GM18909 (cell line): ENCODE measurements at regions not wholly inside any gene's neighbourhood (a gene's known extent, or its start where the extent isn't known, plus 50 kb on each side); places are given as distances from the start of the nearest gene placed in this dataset.

ENCODE experiments used
- ATAC-seq: cut with Tn5 transposase; IDR thresholded peaks from one replicate; pipeline ENCODE4 v1.9.1; 2021; ENCODE audit warnings: mild to moderate bottlenecking; ENCODE audit not compliant: unreplicated experiment, poor library complexity

DNA sequence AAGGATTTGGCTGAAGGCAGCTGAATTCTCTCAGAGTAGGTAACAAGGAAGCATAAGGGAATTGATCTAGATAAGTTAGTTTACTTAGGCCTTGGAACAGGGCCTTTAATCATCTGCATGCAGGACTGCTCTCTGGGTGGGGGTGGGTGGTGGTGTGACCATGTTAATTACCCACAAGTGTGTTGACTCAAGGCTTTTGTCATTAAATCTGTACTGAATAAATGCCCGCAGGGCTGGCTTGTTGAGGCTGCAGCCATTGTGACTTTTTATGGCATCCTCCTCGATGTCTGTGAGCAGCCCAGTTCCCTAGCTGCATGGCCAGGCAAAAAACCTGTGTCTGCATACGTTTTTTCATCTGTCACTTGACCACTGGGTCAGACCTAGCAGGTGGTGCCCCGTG, 63.5 kb upstream of the ASCC3 start:
- ATAC-seq, result no peak

DNA sequence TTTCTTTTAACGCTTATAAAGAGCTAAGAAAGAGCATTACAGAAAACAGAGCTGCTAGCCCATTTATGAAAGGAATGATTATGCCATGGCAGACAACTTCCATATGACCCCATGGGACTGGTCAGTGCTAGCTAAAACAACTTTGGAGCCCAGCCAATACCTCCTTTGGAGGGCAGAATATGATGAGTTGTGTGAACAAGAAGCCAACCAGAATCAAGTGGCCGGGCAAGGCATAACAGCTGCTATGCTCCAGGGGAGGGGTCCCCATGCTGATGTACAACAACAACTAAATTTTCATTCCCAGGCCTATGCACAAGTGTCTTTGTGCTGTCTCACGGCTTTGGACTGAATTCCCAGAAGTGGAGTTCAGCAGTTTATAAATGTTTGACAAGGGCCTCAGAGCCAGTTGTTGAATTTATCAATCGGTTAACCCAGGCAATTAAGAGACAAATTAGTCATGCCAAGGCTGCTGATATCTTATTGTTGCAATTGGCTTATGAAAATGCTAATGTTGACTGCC, 65.0 kb upstream of the ASCC3 start:
- no peak for ATAC-seq

DNA sequence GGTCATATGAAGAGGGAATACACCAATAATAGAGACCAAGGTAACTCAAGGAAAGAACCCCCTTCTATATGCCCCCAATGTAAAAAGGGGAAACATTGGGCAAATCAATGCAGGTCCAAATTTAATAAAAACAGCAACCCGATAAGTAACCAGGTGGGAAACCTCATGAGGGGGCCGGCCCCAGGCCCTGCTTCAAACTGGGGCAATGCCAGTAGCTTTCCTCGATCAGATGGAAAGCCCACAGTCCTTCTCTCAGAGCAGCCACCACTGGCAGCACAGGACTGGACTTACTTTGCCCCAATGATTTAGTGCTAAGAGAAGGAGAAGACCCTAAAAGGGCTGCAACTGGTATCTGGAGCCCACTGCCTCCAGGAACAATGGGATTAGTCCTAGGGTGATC, 65.6 kb upstream of the ASCC3 start:
- no peak for ATAC-seq

DNA sequence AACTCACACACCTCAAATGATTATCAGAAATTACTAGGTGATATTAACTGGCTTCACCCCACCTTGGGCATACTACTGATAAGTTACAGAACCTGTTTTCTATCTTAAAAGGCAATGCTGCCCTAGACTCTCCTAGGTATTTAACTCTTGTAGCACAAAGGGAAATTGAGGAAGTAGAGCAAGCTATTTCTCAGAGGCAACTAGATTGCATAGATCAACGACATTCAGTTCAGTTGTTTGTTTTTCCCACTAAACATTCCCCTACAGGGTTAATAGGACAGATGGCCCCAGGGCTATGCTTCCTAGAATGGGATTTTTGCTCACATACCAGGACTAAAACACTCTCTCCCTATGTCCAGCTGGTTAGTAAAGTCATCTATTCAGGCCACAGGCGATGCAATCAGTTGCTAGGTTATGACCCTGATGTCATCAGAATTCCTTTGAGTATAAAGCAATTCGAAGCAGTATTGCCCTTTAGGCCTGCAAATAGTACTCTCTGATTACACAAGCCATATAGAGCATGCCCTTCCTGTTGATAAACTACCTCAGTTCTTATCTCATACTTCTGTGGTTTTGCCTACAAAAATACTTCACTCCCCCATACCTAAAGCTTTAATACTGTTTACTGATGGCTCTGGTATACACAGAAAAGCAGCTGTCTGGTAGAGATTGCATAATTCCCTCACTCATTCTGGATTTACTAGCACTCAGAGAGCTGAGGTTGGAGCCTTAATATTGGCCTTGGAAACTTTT, 67.4 kb upstream of the ASCC3 start:
- no peak for ATAC-seq

DNA sequence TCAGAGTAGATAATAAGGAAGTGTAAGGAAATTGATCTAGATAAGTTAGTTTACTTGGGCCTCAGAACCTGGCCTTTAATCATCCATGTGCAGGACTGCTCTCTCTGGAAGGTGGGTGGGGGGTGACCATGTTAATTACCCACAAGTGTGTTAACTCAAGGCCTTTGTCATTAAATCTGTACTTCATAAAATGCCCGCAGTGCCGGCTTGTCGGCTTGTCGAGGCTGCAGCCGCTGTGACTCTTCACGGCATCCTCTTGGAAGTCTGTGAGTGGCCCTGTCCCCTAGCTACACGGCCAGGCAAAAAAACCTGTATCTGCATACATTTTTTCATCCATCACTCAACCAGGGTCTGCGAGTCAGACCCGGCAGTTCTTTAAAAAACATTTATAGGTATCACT, 70.9 kb upstream of the ASCC3 start:
- ATAC-seq, result no peak

DNA sequence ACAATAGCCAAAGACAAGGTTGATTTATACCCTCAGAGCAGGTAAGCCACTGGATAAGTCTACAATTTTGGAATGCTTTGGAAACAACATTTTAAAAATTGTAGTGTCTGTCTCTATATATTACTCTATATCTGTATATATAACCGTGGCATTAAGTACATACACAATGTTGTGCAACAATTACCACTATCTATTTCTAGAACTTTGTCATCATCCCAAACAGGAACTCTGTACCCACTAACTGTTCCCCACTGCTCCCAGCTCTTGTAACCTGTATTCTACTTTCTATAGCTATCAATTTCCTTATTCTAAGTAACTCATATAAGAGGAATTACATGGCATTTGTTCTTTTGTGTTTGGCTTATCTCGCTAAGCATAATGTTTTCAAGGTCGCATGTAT, 78.2 kb upstream of the ASCC3 start:
- no peak for ATAC-seq

DNA sequence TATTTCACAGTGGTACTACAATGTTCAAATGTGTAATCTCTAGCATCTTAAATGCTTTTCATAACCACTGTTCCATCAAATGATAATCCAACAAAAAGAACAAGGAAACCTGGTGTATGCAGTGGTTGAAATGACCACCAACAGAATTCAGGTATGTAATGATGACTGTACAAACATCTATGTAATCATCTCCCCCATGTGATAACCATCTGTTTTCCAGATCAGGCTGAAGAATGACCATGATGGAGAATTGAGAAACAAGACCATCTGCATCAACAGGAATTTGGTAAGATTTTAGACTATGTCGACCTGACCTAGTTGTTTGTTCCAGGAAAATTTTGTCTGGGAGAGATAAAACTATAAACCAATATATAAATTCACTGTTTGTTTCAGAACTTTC, 81.3 kb upstream of the ASCC3 start:
- no peak for ATAC-seq

DNA sequence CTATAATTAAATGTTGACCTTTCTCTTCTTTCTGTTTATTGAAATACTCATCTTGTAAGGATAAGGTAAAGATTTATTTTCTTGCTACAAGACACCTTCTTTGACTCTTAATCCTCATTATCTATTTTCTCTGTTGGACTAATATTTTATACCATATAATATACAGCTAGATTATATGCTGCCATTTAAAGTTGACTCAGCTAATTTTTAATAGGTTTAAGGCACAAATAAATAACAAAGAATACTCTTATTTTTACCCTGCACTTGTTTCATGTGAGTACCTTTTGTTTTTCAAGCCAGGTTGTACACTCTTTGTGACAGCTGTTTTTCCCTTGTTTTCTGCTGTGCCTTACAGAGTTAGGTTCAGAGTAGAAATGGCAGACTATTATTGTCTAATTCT, 83.9 kb upstream of the ASCC3 start:
- no peak for ATAC-seq

DNA sequence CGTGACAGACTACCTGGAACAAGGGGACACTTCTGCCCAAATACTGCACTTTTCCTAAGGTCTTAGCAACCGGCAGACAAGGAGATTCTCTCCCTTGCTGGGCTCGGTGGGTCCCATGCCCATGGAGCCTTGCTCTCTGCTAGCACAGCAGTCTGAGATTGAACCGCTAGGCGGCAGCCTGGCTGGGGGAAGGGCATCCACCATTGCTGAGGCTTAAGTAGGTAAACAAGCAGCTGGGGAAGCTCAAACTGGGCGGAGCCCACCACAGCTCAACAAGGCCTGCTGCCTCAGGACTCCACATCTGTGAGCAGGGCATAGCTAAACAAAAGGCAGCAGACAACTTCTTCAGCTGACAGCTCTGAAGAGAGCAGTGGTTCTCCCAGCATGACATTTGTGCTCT, 87.8 kb upstream of the ASCC3 start:
- ATAC-seq, result no peak

DNA sequence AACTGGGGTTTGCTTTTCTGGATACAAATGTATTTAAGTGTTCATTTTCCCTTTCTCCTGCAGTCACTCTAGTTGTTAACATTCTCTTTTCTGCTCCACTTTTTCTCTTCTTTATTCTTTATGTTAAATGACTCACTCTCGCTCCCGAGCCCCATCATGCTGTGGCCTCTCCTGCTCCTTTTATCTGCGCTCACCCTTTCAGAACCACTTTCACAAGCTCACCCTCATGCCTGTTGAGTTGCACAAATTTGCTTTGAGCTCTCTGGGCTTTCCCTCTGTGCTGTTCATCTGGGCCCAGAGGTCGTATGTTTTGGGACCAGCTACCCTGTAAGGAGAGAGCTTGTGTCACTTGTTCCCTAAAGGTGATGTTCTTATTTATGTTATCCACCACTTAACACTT, 98.1 kb upstream of the ASCC3 start:
- ATAC-seq, result no peak

DNA sequence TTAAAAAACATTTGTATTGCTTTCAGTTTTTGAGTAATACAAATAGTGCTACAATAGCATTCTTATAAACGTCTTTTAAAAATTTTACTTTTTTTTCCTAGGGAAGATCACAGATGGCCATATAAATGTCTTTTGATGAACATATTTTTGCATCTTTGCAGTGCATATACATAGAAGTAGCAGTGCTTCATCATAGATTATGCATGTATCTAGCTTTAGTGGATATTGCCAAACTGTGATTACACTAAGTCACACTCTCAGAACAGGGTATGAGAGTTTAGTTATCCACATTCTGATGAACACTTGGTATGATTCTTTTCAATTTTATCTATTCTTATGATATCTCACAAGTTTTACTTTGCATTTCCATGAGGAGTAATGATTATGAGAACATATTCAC, 99.8 kb upstream of the ASCC3 start:
- ATAC-seq, result no peak

DNA sequence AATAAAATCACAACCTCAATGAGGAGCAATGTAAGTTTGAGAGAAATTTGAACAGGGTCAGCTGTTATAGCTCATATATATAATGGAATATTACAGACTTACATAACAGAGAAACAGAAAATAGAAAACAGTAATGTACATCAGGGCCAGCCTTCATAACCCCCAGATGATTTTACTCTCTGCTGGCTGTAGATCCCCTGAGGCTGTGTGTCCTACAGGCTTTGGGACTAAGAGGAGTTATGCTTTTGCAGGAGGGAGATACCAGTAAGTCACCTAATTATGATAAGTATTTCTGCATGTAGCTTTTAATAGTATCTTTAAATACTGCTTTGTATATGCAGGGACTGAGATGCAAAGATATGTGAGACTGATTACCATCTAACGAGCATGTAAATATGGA, 105.8 kb upstream of the ASCC3 start:
- ATAC-seq, result no peak

DNA sequence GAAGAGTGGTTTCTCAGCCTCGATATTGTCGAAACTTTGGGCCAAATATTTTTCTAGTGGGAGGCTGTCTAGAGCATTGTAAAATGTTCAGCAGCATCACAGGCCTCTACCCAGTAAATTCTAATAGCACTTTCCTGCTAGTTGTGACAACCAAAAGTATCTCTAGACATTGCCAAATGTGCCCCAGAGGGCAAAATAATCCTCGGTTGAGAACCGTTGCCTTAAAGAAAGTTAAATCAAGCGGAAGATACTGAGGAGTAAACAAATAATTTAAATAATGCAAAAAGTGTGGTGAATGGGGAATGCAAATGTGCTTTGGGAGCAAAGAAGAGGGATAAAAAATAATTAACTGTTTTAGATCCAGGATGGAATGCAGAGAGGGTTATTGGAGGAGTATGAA, 106.4 kb upstream of the ASCC3 start:
- no peak for ATAC-seq

DNA sequence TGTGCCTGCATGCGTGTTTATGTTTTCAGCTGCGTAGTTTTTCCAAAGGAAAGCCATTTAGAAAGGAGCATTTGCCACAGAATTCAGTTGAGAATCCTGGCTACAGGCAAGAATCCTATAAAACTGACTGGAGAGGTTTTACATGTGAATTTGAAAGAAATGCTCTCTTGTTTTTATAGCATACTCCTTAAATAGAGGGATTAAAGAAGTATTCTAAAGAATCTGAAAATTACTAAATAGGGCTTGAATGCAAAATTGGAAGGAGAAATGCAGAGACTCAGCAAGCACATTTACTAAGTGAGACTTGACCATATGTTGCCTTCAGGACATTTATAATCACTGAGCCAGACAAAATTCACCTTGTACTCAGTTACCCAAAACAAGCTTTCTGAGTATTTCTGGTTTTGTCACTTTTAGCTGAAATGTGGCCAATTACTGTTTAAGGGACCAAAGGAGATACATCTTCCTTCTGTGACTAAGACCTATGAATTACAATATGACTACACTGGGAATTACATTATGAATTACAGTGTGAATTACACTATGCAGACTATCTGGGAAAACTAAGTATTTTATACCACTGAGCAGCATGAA, 107.4 kb upstream of the ASCC3 start:
- ATAC-seq, result no peak

DNA sequence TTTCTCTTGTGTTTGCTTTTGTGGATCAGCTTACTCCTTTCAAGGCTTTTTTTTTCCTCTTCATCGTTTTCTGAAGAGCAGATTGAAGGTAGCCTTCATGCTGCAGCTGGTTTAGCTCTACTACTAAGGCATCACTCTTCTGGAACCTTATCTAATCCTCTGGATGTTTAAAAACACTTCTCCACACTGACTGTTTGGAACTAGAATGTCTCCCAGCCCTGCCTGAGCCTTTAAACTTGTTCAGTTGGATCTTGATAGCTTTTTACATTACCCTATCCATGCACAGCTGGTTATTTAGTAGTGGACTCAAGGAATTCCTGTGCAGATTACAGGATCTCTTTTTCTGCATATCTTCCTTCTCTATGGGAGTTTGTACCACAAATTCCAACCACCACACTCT, 108.9 kb upstream of the ASCC3 start:
- no peak for ATAC-seq

DNA sequence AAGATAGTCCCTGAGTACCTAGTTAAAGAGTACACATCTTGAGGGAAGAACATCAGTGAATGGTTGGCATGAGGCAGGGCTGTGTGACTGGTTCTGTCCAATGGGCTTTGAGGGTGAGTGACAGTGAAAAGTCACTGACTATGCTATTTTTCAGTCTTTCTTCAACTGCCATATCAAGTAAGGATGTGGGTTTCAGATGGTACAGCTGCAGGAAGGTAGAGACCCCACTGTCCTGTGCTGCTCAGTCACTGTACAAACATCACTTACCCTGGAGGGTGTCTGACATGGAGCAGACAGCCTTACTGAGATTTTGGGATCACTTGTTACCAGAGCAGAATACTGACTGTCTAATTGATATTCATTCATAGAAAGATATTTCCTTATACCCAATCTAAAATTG, 115.3 kb upstream of the ASCC3 start:
- no peak for ATAC-seq

DNA sequence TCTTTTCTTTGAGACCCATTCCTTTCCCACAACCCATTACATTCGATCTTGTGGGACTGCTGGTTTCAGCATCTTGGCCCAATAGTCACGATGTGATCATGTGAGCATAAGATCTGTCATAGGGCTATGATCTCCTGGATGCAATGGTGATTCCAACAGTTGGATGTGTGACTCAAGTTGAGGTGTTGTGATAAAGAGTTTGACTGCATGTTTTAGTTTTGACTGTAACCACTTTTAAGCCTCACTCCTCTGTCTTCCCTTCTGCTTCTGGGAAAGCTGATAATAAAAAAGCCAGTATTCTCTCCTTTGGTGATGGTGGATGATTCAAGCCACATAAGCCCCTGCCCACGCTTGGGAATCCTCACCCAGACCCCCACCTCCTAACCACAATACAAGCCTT, 117.0 kb upstream of the ASCC3 start:
- no peak for ATAC-seq

DNA sequence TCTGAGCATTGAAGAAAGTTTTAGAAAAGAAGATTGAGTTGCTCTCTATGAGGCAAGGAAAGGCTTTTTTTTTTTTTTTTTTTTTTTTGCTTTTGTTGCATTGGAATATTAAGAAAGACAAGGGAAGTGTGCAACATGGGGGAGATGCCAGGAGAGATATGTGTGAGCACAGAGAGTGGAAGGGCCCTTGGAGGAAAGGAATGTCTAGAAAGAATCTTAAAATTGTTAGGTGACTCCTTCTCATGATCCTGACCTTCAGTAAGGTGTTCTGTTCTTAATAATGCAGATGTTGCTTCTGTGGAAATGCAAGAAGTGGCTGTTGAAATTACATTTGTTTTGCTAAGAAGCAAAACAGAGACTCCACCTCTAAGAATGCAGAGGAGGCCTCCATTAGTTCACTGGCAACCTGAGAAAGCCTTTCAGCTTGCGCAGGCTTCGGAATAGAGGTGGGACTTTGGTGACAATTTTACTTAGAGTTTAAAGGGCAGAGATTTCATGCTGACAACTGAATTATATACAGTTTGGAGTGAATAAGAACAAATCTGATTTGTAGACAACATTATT, 118.0 kb upstream of the ASCC3 start:
- ATAC-seq, result no peak

DNA sequence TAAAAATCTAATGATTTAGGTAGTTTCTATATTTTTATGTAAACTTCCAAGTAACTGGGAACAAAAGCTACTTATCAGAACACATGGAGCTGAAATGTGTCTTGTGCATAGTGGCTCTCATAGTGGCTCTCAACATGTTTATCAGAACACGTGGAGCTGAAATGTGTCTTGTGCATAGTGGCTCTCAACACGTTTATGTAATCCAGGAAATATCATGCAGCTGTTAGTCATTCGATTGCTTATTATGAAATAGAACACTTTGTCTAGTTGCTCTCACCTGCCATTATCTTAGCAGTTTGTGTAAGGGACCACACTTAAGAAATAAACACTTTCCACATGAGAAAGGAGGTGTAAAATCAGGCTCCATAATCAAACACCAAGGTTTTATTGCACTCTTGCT, 119.2 kb upstream of the ASCC3 start:
- no peak for ATAC-seq

DNA sequence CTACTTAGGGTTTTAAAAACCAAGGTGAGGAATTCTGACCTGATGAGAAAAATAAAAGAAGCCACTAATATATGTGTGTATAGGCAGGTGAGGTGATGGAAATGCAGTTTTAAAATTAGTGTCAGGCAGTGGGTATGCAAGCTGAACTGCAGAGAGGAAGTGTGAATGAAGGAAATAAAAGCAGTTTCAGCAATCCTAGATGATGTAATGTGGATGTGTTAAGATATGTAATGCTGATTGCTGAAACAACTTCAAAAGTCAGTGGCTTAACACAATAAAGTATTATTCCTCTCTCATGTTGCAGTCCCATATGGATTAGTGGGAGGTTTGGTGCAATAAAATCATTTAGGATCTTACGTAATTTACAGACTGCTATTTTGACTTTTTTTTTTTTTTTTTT, 119.9 kb upstream of the ASCC3 start:
- no peak for ATAC-seq

DNA sequence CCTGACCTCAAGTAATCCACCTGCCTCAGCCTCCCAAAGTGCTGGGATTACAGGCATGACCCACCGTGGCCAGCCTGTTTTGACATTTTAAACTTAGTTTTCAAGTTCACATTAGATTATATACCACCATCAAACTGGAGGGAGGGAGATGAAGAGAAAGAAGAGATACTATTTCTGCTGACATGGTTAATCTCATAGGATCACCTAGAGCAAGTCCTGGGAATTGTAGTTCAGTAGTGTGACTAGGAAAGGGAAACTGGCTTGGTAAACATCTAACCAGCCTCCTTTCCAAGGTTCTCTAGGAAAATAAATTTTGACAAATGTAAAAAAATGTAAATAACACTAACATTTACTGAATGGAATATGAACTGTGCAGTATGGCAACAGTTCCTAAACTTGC, 120.5 kb upstream of the ASCC3 start:
- no peak for ATAC-seq

DNA sequence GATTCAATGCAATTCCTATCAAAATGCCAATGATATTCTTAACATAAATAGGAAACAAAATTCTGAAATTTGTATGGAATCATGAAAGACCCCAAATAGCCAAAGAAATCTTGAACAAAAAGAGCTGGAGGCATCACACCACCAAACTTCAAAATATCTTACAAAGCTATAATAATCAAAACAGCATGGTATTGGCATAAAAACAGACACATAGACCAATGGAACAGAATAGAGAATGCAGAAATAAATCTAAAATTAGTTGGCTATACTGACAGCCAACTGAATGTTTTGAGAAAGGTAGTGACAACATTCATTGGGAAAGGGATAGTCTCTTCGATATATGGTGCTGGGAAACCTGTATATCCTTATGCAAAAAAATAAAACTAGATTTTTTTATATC, 121.9 kb upstream of the ASCC3 start:
- no peak for ATAC-seq
